ENCODE measurements at regions not wholly inside any gene's neighbourhood (a gene's known extent, or its start where the extent isn't known, plus 50 kb on each side); places are given as distances from the start of the nearest gene placed in this dataset.

- TF ChIP-seq, protein P1, sequence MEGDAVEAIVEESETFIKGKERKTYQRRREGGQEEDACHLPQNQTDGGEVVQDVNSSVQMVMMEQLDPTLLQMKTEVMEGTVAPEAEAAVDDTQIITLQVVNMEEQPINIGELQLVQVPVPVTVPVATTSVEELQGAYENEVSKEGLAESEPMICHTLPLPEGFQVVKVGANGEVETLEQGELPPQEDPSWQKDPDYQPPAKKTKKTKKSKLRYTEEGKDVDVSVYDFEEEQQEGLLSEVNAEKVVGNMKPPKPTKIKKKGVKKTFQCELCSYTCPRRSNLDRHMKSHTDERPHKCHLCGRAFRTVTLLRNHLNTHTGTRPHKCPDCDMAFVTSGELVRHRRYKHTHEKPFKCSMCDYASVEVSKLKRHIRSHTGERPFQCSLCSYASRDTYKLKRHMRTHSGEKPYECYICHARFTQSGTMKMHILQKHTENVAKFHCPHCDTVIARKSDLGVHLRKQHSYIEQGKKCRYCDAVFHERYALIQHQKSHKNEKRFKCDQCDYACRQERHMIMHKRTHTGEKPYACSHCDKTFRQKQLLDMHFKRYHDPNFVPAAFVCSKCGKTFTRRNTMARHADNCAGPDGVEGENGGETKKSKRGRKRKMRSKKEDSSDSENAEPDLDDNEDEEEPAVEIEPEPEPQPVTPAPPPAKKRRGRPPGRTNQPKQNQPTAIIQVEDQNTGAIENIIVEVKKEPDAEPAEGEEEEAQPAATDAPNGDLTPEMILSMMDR (IDR thresholded peaks at IDR 0.05; ENCODE audit: borderline replicate concordance, extremely low read depth, low read length, poor library complexity, severe bottlenecking) = no peak
- no peak for TF ChIP-seq EZH2 (IDR thresholded peaks at IDR 0.05; ENCODE audit: borderline replicate concordance, low read depth, low read length, severe bottlenecking)
Observed at GRCh38 chr1:190001187-190001586, 476.5 kb downstream of the BRINP3 start.
